Esophagus muscularis mucosa (tissue), 4 donors: ENCODE measurements at regions not wholly inside any gene's neighbourhood (a gene's known extent, or its start where the extent isn't known, plus 50 kb on each side); places are given as distances from the start of the nearest gene placed in this dataset.

Experiments used
- EP300 ChIP-seq: sonication (generic); formaldehyde crosslinking; IDR thresholded peaks from one replicate; pipeline ENCODE4 v1.6.1; 2017; ENCODE audit warnings: antibody characterized with exemption
- POLR2A ChIP-seq: fragments of 450-650 bp; IDR thresholded peaks from one replicate; pipeline ENCODE4 v1.6.1; 2017; ENCODE audit warnings: antibody characterized with exemption, moderate library complexity, mild to moderate bottlenecking, low read depth
- TF ChIP-seq, protein P1 (sequence below), 3 experiments: fragments of 200-600 bp in 2 of 3; fragments of 450-650 bp in 1 of 3; sonication (generic) in 2 of 3; IDR thresholded peaks; one replicate each; pipeline ENCODE4 v1.5.1; 2017 to 2019; ENCODE audit warnings: antibody characterized with exemption in 3 of 3, mild to moderate bottlenecking in 2 of 3, moderate library complexity in 1 of 3

DNA sequence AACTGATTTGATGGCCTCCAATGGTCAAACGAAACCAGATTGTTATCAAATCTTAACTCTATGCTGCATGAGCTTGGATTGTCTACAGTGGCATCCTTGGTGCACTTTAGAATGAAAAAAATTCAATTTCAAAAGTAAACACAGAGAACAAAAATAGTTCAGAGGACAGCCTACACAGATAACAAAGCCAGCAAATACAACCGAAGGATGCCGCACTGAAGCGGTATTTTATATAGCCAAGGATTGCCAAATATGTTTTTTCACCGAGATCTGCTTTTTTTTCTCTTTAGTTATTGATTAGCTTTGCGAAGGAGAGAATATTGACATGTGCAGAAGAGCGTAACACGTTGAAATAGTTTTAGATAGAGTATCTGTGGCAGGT lies 72.0 kb downstream of the SLC4A3 start:
- TF ChIP-seq POLR2A (no peak), EP300 (no peak)
- TF ChIP-seq, protein P1, sequence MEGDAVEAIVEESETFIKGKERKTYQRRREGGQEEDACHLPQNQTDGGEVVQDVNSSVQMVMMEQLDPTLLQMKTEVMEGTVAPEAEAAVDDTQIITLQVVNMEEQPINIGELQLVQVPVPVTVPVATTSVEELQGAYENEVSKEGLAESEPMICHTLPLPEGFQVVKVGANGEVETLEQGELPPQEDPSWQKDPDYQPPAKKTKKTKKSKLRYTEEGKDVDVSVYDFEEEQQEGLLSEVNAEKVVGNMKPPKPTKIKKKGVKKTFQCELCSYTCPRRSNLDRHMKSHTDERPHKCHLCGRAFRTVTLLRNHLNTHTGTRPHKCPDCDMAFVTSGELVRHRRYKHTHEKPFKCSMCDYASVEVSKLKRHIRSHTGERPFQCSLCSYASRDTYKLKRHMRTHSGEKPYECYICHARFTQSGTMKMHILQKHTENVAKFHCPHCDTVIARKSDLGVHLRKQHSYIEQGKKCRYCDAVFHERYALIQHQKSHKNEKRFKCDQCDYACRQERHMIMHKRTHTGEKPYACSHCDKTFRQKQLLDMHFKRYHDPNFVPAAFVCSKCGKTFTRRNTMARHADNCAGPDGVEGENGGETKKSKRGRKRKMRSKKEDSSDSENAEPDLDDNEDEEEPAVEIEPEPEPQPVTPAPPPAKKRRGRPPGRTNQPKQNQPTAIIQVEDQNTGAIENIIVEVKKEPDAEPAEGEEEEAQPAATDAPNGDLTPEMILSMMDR (IDR thresholded peaks at IDR 0.05): no peak
